ENCODE measurements at regions not wholly inside any gene's neighbourhood (a gene's known extent, or its start where the extent isn't known, plus 50 kb on each side); places are given as distances from the start of the nearest gene placed in this dataset.

- TF ChIP-seq CTCF (conservative IDR thresholded peaks at IDR 0.05; ENCODE audit: low read length) (no peak), EZH2phosphoT487 (IDR thresholded peaks at IDR 0.05; ENCODE audit: borderline replicate concordance, low read depth, low read length) (no peak)
Measured at GRCh38 chr15:27599034-27599433, 500.1 kb downstream of the OCA2 start.
